LHCN-M2 (cell line): ENCODE measurements at regions not wholly inside any gene's neighbourhood (a gene's known extent, or its start where the extent isn't known, plus 50 kb on each side); places are given as distances from the start of the nearest gene placed in this dataset.

ENCODE experiments used
- DNase-seq: peaks from one replicate; pipeline ENCODE4 v3.0.0-alpha.2; 2012; ENCODE audit warnings: low read depth

DNA sequence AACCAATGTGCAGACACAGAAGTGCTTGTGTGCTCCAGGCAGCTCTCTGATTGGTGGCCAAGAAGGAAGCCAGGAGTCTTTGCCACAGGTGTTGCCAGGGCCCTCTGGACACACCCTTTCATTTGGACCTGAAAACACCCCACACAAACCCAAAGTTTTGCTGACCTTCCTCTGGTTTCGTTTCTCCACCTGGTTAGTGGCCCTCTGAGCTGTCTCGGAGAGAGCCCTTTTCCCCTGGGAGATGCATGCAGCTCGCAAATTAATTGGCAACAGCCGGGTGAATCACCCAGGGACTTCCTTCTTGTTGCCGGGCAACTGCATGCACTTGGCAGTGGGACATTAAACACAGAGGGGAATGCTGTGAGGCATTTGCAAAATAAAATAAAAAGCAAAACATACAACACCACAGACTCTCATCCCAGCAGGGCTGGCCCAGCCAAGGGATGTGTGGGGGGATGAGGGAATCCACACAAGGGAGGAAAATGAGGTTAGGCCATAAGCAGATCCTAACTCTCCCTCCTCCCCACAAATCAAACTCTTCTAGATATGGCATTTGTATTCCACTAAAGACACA lies 286.6 kb downstream of the SOX9 start:
- peak; percentile 99 for DNase-seq

DNA sequence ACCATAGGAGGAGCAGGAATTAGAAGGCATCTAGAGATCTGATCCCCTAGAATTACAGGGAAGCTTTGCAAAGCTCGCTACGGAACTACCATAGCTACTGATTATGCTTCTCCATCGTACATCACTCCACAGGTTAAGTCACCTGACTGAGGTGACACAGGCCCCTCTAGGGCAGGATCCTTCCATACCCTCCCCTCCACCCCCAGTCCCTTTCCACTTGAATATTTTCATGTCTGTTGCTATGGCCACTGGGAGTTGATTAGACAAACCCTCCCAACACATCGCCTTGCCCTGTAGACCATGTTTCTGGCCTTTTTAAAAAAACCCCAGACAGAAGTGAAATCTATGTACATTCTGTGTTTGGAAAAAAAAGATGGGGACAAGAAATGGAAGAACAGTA lies 287.1 kb downstream of the SOX9 start:
- DNase-seq: no peak

DNA sequence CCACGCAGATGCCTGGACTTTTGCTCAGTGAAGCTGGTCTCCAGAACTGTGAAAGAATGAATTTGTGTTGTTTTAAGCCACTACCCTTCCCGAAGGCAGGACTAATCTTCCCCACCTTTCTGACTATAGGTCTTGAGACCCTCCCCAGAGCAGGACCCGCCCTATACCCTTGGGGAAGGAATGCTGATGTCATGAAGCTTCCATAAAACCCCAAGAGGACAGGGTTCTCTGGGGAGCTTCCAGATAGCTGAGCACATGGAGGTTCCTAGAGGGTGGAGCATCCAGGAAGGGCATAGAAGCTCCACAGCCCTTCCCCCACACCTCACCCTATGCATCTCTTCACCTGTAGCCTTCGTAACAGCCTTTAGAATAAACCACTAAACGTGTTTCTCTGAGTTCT lies 287.8 kb downstream of the SOX9 start:
- DNase-seq: no peak

DNA sequence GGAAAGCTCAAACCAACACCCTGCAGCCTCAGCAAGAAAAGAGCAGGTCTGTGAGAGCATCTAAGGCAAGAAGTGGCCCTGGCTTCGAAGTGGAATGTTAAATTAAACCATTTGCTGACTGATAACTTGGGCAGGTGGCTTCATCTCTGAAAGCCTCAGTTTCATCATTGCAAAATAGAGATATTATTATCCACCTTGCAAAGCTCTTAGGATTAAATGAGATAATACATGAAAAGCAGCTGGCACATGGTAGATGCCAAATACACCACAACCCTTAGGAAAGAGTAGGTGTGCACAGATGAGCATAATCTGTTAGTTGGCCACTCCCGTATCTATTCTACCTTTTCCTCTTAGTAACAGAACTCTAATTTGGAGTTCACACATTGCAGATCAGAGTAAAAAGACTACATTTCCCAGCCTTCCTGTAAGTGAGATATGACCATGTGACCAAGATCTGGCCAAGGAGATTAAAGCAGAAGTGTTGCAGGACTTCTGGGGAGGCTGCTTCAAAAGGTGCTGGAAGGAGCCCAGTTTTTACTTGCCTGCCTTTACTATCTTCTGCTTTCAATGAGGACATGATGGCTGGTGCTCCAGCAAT lies 288.7 kb downstream of the SOX9 start:
- no peak for DNase-seq

GRCh38 chr17:72411124-72411563 lies 290.3 kb downstream of the SOX9 start:
- no peak for DNase-seq

DNA sequence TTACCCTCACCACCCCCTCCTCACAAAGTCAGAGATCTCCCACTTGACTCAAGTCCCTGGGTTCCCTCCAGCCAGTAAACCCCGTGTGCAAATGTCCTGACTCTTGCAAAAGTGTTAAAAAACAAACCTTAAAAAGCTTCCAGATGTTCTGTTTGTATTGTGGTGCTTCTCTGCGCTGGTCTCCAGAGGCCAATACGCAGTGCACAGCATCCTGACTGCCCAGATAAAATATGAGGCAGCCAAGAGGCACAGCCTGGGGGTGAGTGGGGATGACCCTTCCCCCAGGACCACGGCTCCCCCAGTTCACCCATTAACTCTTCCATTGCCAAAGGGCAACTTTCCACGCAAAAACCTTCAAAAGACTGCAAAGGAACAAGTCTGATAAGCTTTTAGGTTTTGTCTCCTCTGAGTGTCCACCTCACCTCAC lies 291.8 kb downstream of the SOX9 start:
- DNase-seq: no peak

- no peak for DNase-seq
These were observed 292.5 kb downstream of the SOX9 start for GRCh38 chr17:72413077-72414031.

DNA sequence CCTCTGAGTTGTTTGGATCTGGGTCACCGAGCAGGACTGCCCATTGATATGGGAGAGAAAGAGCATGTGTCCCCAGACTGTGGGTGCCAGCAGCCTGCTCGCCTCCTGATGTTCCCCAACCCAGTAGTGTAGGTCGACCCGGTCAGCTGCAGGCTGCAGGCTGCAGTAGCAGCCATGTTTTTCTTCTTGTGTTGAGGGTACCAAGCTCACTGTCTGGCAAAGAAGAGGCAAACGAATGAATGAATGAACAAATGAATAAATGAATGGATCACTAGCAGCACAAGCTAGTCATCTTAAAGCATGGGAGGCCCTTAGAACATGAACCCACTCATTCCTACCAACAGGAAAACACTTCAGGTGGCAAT lies 293.2 kb downstream of the SOX9 start:
- no peak for DNase-seq

GRCh38 chr17:72414967-72415853 lies 294.4 kb downstream of the SOX9 start:
- DNase-seq: no peak

DNA sequence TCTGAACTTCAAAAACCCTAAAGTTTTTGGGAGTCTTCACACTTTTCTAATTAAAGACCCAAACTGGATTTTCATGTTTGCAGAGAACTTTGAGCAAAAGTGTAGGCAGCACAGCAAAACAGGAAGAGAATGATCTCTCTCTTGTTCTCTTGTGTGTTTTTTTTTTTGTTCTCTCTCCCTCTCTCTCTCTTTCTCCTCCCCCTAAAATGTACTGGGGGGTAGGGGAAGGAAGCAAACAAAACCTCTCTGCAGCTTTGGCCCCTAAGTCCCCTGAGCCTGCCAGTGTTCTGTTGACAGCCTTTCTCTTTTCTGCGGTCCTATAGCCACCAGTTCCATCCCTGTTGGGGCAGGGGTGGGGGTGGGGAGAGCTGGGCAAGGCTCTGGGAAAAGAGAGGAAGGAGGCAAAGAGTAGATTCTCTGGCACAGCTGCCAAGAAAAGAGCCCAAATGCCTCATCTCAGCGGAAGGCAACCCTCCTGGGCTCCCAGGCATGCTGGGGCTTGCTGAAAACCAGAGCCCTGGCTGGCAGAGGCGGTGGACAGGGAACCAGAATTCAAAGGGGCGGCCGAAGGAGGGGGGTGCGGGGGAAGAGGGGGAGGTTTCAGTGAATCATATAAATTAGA lies 295.3 kb downstream of the SOX9 start:
- DNase-seq: no peak

DNA sequence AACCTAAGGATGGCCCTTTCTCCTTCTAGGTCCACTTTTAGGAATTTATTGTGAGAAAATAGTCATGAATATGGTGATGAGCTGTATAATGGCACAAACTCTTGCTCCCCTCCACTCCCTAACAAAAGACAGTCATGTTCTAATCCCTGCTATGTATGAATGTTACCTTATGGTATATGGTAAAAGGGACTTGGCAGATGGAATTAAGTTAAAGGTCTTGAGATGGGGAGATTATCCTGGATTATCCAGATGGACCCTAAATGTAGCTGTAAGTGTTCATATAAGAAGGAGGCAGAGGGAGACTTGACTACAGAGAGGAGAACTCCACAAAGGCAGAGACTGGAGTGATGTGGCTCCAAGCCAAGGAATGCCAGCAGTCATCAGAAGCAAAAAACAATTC lies 296.1 kb downstream of the SOX9 start:
- DNase-seq: no peak

DNA sequence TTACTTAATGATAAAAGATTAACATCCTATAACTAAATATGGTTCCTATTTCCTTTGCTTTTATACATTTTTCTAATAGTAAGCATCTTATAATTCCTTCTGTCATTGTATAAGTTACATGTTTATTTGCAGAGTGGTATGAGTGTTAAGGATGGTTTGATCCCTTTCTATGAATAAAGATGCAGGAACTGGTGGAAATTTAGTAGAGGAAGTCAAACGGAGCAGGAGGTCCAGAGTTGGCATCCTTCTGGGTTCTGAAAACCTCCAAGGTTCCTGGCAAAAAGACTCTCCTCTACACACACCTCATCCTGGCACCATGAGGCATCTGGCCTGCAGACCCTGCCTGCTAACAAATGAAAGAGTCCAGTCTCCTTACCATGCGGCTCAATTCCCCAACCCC lies 296.8 kb downstream of the SOX9 start:
- no peak for DNase-seq

- no peak for DNase-seq
These were observed 299.3 kb downstream of the SOX9 start for GRCh38 chr17:72419866-72420774.

DNA sequence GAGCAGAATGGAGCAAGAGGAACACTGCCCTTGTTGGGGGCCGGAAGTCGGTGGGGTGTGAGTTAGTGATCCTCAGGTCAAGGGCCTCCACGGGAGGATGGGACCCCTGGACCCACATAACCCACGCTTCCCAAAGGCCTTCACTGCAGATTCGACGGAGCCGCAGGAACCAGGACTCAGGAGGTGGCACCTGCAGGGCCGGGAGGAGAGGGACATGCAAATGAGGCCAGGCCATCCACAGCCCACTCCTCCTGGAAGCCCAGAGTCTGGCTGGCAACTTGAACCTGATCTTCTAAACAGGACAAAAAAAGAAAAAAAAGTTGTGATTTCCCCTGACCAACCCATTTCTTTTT lies 299.9 kb downstream of the SOX9 start:
- no peak for DNase-seq

- peak; percentile 99 for DNase-seq
These were observed 300.6 kb downstream of the SOX9 start for GRCh38 chr17:72421128-72422092.

DNA sequence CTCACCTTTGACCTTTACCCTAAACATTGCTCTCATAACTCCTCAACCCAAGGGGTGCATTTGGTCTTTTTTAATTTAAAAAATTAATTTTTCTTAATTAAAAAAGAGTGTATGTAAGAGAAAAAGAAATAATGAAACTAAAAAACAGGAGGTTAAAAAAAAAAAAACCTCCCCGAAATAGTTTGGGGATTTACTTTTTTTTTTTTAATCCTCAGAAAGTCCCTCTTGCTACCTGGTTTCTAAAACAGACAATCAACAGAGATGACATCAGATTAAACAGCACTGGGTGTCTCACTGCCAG lies 301.3 kb downstream of the SOX9 start:
- DNase-seq: no peak

DNA sequence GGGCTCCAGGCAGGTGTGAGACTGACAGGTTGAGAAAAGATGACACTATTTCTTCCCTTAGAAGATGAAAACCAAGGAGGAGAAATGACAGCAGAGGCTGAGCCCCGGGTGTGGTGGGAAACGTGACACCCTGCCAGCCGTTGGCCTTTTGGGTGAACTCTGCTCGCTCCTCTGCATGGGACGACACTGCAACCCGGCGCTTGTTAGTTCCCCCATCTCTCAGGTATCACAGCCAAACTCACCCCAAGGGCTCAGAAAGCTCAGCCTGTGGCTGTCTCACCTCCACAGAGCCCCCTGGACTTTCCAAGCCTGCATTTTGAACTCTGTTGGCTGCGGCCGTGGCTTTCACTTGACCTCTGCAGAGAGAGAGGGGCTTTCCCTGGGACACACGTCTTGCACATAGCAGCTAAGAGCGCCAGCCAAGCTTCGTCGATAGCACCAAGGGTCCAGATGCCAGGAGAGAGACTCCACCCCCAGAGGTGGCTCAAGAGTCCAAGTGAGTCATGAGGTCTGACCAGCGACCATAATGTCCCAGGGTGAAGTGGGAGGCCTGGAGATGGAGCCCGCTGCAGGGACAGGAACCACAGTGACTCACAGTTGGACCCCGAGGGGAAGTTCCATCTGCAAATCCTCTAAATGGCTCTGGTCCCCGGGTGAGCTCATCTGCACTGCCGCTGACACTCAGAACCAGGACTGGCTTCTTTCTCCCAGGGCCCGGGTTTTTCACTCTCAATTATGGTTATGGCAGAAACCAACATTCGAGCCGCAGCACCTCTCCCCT lies 301.9 kb downstream of the SOX9 start:
- peak; percentile 94 for DNase-seq

GRCh38 chr17:72423286-72423589 lies 302.4 kb downstream of the SOX9 start:
- DNase-seq: no peak

DNA sequence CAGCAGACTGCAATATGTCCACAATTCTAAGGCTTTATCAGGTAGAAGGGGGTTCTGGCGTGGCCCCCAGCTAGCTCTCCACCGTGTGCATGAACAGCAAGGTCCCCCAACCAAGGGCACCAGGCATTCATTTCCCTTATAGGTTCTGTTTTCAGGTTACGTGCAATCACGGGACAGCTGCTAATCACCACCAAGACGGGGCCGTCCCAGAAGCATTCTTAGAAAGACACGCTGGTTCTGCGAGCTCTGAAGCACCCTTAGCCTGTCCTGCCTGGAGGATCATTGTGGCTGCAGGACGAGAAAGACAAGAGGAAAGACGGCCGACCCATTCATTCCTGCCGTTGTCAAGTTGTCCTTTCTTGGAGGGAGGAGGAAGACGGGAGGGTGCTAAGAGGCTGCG lies 302.9 kb downstream of the SOX9 start:
- DNase-seq: no peak
